Activated naive CD4-positive, alpha-beta T cell treated with anti-CD3 and anti-CD28 coated beads, Interleukin-2, amount 50 U/mL, for 24 hours (primary cell): ENCODE measurements at regions not wholly inside any gene's neighbourhood (a gene's known extent, or its start where the extent isn't known, plus 50 kb on each side); places are given as distances from the start of the nearest gene placed in this dataset.
"Not testable (repeated sequence)": the region's sequence is repeated elsewhere in the genome, so short reads cannot be mapped to it uniquely, and the experiment has no call there.

Source experiments
- H3K27ac Mint-ChIP-seq: one replicate; pipeline ENCODE4 v1.8.0; 2021; ENCODE audit warnings: mild to moderate bottlenecking, mixed read lengths
- H3K27me3 Mint-ChIP-seq: one replicate; pipeline ENCODE4 v1.8.0; 2021; ENCODE audit warnings: mixed read lengths
- H3K36me3 Mint-ChIP-seq: one replicate; pipeline ENCODE4 v1.8.0; 2021; ENCODE audit warnings: mixed read lengths
- H3K4me1 Mint-ChIP-seq: one replicate; pipeline ENCODE4 v1.8.0; 2021; ENCODE audit warnings: mixed read lengths
- H3K4me3 Mint-ChIP-seq: one replicate; pipeline ENCODE4 v1.8.0; 2021; ENCODE audit warnings: mild to moderate bottlenecking, mixed read lengths
- H3K9me3 Mint-ChIP-seq: one replicate; pipeline ENCODE4 v1.8.0; 2021; ENCODE audit warnings: mixed read lengths

DNA sequence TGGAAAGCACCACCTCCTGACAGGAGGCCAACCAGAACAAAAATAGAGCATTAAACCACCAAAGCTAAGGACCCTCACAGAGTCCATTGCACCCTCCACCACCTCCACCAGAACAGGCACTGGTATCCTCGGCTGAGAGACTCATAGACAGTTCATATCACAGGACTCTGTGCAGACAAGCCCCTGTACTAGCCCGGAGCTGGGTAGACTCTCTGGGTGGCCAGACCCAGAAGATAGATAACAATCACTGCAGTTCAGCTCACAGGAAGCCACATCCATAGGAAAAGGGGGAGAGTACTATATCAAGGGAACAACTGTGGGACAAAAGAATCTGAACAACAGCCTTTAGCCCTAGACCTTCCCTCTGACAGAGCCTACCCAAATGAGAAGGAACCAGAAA is 67.4 kb upstream of the SSTR4 start:
- H3K27me3 Mint-ChIP-seq, result not testable (repeated sequence)

DNA sequence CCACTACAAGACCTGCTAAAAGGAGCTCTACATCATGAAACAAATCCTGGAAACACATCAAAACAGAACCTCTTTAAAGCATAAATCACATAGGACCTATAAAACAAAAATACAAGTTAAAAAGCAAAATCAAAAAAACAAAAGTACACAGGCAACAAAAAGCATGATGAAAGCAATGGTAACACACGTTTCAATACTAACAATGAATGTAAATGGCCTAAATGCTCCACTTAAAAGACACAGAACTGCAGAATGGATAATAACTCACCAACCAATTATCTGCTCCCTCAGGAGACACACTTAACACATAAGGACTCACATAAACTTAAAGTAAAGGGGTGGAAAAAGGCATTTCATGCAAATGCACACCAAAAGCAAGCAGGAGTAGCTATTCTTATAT is 66.1 kb upstream of the SSTR4 start:
- H3K9me3 Mint-ChIP-seq, H3K36me3 Mint-ChIP-seq, H3K27ac Mint-ChIP-seq, H3K27me3 Mint-ChIP-seq, H3K4me3 Mint-ChIP-seq, H3K4me1 Mint-ChIP-seq: not testable (repeated sequence)

More for the DNA sequence above, 67.4 kb upstream of the SSTR4 start:
- H3K9me3 Mint-ChIP-seq, H3K4me1 Mint-ChIP-seq, H3K36me3 Mint-ChIP-seq, H3K27ac Mint-ChIP-seq, H3K4me3 Mint-ChIP-seq: not testable (repeated sequence)

DNA sequence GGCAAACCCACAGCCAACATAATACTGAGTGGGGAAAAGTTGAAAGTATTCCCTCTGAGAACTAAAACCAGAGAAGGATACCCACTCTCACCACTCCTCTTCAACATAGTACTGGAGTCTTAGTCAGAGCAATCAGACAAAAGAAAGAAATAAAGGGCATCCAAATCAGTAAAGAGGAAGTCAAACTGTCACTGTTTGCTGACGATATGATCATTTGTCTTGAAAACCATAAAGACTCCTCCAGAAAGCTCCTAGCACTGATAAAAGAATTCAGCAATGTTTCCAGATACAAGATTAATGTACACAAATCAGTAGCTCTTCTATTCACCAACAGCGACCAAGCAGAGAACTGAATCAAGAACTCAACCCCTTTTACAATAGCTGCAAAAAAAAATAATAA is 64.0 kb upstream of the SSTR4 start:
- not testable (repeated sequence) for H3K27ac Mint-ChIP-seq, H3K36me3 Mint-ChIP-seq, H3K4me3 Mint-ChIP-seq, H3K27me3 Mint-ChIP-seq, H3K9me3 Mint-ChIP-seq, H3K4me1 Mint-ChIP-seq

DNA sequence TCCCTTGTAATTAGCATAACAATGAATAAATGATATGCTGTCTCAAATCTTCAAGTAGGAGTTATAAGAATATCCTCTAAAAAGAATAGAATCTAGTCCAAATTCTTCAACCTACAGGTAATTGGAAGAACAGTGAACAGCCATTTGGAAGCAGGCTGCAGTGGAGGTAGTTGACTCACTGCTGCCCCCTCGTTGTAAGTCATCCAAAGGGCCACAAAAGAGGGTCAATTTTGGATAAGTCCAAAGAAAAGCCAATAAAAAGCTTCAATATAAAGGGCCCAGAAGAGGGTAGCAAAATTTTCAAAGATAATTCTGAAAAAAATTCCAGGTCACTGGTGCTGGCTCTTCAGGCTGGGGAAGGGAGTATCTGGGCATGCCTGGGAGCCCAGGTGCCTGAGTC is 60.8 kb upstream of the SSTR4 start:
- Mint-ChIP-seq H3K36me3 (no peaks in the 10 kb centered on the region), H3K9me3 (no peaks in the 10 kb centered on the region), H3K4me3 (no peak overlapping the region), H3K27me3 (peaks cover 2% of the 10 kb centered on the region), H3K4me1 (no peaks in the 10 kb centered on the region), H3K27ac (no peak overlapping the region)

DNA sequence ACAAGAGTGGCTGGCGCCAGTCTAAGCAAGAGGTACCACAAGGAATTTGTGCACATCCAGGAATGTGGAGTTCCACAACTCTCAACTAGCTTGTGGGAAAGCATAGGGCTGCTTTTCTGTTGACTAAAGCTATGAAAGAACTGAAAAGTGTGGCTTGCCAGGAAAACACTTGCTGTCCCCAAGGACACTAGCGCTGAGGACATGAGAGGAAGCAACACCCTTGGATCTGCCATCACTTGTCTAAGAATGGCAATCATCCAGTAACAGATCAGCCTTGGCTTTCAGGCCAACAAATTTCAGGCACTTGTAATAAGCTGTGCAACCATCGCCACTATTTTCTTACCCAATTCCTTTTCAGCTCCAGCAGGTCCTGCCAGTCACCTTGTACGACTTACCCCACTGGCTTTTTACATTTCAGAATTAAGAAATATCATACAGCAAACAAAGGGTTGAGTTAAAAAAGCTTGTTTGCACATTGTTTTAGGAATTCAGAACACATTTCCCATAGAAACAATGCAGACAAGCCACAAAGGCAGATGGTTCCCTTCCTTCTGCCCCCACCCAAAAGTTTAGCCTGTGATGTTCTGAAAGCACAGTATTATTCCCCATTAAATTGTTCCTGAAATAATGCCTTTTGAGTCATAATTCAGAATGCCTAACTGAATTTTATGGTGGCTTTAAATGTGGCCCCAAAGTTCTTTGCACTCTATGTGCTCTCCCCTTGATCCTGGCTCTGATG is 57.9 kb upstream of the SSTR4 start:
- Mint-ChIP-seq H3K9me3 (no peaks in the 10 kb centered on the region), H3K36me3 (no peaks in the 10 kb centered on the region), H3K4me1 (no peaks in the 10 kb centered on the region), H3K27me3 (no peaks in the 10 kb centered on the region), H3K27ac (no peak overlapping the region), H3K4me3 (no peak overlapping the region)

DNA sequence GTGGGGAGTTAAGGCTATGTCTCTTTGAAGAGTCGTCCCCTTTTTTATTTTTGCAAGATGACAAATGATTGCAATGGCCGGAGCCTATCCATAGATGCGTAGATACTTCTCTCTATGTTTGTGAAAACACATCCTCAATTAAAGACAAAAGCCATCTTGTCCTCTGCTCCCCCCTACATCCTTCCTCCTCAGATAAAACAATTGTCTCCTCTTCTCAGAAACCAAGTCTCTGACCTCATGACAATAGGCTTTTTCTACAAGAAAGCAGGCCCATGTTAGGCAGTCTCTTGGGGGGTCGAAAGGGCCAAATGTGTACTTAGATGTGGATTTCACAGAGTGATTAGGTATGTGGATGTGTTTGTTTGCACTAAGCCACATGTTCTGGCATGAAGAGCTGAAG is 51.1 kb upstream of the SSTR4 start:
- Mint-ChIP-seq H3K36me3 (no peaks in the 10 kb centered on the region), H3K4me3 (no peak overlapping the region), H3K27me3 (peaks cover 5% of the 10 kb centered on the region), H3K4me1 (no peaks in the 10 kb centered on the region), H3K27ac (no peak overlapping the region), H3K9me3 (no peaks in the 10 kb centered on the region)

DNA sequence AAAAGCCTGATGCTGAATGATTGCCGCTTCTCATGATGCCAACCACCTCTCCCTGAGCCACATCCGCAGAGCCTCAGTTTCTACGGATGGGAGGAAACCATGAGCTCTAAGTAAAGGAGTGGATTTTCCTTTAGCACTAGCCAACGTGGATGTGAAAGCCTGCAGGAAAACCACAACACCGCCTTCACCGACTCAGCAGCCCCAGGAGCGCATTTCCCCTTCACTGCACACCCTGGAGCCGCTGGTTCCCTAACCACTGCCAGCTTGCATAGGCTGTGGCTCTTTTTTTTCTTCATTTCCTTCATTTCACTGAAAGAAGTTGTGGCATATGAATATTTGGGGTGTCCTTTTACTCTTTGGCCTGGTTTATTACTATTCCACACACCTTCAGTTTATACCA is 50.5 kb upstream of the SSTR4 start:
- Mint-ChIP-seq H3K36me3 (no peaks in the 10 kb centered on the region), H3K4me1 (no peaks in the 10 kb centered on the region), H3K27me3 (peaks cover 5% of the 10 kb centered on the region), H3K9me3 (no peaks in the 10 kb centered on the region), H3K4me3 (no peak overlapping the region), H3K27ac (no peak overlapping the region)

DNA sequence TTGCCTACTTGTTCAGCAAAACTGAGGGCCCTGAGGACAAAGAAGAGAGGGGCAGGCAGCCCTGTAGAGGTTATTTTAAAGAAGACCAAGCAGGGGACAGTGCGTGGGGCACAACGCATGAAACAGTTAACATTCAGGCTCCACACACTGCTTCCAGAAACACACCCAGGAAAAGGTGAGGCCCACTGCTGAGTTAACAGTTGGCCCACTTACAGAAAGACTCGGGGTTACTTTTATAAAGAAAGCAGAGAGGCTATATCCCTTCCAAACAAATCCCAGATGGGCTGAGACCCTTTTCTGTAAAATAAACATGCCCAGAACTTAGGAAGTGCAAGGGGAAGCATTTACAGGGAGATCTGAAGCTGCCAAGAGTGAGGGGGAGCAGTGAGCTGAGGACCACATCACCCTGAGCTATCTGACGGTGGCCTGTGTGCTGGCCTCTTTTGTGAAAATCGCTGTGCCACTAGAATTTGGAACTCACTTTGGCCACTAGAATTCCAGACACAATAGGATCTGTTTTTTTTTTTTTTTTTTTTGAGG is 49.8 kb upstream of the SSTR4 start:
- H3K4me1 Mint-ChIP-seq, result no peaks in the 10 kb centered on the region
- H3K27ac Mint-ChIP-seq, result no peak overlapping the region
- H3K9me3 Mint-ChIP-seq, result no peaks in the 10 kb centered on the region
- H3K36me3 Mint-ChIP-seq, result no peaks in the 10 kb centered on the region
- peaks cover 5% of the 10 kb centered on the region for H3K27me3 Mint-ChIP-seq
- no peak overlapping the region for H3K4me3 Mint-ChIP-seq
